NCI-H1105 treated with DMSO at 0.1 percent for 48 hours (cell line): ENCODE measurements at regions not wholly inside any gene's neighbourhood (a gene's known extent, or its start where the extent isn't known, plus 50 kb on each side); places are given as distances from the start of the nearest gene placed in this dataset.
A peak's percentile ranks its signal among the peaks of the same experiment; 100 is the strongest.

Source experiments
- DNase-seq: peaks from one replicate; lab custom pipeline; 2025; lab: John Stamatoyannopoulos, UW

DNA sequence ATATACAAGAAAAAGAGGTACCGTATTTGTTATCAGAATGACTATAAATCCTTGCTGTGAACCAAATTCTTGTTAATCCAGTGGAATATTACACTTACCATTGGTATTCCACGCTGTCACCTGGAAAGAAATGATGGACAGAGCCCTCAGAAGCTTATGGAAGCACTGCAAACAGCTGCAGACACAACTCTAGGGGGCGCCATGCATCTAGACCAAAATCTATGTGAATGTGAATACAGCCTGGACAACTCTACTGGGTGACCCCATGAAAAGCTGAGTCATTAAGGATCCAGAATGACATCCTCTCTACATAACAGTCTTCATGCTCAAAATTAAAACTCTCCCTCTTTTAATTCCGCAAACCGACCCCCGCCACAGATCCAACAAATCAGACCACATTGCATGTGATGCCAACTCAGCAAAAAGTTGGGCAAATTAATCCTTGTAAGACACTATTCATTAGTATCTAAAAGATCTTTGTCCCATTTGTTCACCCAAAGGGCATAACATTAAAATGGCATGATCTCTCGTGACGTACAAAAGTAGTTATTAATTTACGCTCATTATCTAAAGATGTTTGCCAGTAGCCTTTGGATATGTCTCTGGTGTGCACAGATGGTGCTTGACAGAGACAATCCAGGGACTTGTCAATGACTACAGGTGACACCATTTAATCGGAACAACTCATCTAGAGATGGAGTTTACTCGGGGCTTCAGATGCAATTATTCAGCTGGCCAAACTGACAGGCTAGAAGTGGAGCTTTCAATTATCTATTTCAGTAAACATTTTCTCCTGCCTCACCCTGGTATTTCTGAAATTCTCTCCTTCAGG is 552.7 kb upstream of the PSMD7 start:
- no peak for DNase-seq

DNA sequence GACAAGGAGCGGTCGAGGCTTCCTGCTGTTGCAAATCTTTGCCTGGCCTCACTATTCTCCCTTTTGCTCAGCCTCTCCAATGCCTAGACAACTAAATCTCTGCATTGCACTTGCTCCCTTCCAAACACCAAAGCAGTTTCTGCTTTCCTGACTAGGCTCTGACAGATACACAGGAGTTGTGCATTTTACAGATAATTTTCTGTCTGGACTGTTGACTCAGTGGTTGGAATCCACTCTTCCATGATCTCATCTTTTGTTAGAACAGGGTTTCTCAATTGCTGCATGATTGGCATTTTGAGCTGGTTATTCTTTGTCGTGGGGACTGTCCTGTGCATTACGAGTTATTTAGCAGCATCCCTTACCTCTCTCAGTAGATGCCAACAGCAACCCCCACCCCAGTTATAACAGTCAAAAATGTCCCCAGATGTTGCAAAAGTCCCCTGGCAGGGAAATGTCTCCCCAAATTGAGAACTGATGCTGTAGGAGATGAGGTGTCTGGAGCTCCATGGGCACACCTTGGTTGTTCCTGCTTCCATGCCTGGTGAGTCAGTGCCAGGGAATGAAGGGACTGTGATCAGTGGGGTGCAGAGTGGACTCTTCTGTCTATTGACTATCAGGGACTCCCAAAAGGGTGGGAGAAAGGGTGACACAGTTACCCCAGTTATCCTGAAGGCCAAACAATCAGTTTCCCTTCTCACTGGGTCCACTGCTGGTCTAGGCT is 557.4 kb upstream of the PSMD7 start:
- DNase-seq = no peak

DNA sequence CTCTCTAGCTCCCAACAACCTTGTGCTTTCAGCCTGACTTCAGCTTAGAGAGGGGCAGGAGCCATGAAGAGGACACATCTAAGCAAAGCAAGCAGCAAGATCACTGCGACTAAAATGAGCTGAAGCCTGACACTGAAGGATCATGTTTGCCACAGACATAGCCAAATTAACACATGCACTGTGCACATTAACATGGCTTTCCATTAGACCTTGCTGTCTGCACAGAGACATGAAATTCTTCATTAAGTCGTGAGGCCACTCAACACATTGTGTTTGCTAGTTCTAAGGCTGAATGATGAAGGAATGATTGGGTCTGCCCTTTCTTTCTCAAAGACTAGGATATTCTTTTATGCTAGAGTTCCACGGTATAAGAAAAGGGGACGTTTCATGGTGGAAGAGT is 558.3 kb upstream of the PSMD7 start:
- DNase-seq = no peak

DNA sequence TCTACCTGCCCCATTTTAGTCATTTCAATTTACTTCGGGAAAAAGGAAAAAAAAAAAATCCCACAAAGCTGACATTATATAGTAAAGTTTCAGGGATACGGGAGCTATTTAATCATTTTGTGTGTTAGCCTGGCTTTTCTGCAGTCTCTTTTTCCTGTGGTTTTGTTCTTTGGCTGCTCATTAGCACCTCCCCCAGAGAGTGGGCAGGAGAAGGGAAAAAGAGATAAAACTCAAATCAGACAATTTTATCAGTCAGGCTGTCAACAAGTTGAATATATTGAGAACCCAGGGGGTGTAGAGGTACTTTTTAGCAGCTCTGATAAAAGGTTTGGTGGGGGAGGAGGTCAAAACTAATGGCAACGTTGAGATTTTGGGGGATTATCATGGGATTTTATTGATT is 559.0 kb upstream of the PSMD7 start:
- DNase-seq = no peak

DNA sequence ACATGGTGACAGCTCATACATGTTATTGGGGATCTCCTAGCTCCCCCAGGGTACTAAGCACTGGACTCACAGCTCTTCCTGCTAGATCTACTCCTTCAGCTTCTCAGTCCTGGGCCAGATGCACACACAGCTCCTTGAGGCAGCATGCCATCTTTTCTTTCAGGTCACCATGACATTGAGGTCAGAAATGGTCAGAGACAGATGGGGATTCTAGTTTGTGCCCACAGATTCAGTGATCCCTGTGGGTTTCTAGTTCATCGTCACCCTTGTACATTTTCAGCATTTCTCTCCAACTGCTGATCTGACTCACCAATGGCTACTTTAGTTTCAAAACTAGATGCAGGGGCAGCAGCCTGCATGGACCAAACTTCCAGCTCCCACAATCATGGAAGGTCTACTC is 560.7 kb upstream of the PSMD7 start:
- DNase-seq = no peak

DNA sequence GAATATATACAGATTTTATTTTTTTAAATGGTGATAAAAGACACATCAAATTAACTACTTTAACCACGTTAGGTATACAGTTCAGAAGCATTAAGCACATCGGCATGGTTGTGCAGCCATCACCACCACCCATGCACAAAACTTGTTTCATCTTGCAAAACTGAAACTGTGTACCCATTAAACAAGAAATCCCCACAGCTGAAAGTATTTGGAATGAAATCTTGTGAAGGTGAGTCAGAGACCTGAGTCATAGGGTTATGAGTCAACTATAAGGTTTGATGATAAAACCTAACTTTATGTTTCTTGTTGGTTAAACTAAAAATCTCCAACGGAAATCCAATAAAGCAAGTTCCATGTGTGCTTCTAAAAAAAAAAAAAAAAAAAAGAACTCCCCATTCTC is 561.6 kb upstream of the PSMD7 start:
- no peak for DNase-seq

DNA sequence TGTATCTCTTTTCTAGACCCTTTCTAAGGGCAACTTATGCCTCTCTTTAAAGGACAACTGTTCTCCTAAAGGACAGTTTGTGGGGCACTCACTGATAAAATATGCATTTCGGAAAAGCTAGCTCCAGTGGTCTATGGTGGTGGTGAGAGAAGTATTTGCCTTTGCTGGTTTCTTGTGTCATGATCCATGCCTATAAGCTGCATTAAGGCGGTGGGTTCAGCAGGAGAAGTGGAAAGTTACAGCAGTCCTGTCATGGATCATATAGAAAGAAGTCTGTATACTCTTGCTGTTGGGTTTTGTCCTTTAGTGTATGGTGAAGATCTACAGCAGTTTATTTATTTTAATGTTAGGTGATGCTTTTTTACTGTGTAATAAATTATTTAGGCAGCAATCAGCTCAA is 563.9 kb upstream of the PSMD7 start:
- no peak for DNase-seq

DNA sequence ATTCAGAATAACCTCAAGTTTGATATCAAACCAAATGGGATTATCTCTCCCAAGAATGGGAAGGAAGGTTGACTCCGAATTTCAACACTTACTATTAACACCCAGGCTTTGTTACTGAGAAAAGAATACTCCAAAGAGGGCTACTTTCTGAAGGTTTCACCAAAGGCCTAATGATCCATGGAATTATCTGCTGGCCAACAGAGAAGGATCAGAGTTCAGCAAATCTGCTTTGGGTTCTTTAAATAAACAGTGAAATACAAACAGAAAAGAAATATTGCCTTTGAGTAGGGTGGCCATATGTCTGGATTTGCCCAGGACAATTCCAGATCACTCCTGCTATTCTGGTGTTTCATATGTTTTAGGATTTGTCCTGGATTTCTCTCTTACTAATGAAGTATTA is 564.5 kb upstream of the PSMD7 start:
- DNase-seq = no peak

DNA sequence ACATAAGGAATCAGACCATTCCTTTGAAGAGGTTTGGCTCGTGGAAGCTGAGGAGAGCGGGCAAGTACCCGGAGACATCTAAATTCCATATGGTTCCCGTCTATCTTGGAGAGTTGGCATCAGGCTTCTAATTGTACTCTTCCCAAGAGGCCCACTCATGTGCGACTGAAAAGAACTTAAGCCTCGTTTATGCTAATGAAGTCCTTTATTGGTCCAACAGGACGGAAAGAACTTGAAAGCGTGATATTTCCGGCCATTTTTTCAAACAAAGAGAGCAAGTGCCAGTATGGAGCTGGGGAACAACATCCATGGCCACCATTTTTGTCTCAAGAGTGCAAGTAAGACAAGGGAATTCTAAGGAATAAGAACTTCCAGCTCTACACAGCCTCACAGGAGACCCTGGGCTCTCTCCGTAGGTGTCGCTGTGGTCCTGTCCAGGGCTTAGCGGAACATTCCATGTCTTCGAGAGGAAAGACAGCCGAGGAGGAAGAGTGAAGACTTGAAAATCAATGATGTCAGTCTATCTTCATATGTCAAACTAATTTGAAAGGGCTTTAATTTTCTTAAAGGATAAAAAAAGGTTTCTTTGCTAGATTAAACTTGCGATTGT is 566.0 kb upstream of the PSMD7 start:
- DNase-seq = no peak

DNA sequence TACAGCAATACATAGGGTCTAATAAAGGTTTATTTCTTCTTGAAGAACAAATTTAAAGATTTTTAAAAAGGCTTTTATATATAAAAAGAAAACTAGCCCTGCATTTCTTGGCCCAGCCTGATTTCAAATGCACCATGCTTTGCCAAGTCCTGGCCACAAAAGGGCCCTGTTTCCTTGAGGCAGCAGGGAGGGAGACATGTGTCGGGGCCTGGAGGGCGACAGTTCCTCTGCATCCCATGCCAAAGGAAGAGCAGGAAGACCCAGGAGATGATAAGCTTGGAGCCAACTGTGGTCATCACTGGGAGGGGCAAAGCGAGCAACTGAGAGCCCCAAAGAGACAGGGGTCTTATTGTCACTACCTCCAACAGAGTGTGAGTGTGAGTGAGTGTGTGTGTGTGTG is 571.5 kb upstream of the PSMD7 start:
- DNase-seq = no peak

DNA sequence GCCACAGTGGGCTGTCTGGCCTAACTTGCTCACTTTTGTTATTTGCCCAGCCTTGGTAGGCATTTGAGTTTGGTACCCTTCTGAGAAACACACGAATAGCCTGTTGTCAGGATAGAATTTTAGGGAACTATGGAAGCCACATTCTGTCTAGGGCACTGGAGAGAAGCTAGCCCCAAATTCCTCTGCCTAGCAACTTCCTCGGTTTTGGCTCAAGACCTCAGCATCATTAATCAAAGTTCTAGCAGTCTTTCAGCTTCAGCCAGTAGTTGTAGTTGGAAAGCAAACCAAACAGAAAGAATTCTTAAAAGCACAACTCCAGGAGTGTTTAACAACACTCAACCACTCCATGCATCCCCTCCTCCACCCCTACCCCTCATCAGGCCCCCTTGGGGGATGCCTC is 572.1 kb upstream of the PSMD7 start:
- no peak for DNase-seq

DNA sequence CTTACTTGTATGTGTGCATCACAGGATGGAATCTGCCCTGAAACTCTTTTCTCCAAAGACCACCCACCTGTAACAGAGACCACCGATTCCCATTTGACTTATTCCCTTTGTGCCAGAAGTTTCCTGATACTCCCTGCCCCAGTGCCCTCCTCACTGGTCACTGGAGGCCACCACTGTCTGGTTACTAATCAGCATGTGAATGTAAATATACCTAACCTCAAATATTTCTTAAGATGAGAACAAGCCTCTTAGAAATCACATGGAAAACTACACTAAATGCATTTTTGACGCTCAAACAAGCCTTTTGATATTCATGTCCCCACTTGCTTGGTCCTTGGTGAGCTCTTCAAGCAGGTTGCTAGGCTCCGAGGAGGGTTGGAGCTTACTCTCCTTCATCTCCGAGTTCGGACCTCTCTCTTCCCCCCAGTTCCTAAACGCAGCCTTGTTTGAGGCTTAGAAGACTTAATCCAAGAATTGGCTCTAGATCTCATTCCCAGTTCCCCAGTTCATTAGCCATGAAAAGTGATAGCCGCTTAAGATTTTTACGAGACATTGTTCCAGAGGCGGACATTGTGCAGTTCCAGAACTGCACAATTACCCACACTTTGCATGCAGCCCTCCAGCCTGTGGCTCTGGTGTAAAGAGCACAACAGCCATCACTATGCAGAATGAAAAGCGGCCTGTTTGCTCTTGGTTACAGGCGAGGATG is 579.2 kb upstream of the PSMD7 start:
- DNase-seq = no peak

DNA sequence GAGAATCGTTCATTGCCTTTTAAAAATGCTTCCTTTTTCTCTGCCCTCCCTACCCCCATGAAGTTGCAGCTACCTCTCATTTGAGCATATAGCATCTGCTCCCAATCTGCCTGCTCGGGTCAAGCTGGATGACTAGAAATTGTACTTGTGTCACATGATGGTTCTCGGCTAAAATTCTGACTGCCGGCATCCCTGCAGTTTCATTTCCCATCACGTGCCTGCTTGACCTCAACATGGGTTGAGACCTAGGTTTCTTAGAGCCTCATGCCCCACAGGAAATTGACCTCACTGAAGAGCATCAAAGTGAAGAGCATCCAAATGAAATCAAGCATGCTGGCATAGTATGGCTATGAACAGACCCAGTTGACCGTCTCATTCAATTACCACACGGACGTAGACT is 581.6 kb upstream of the PSMD7 start:
- no peak for DNase-seq

DNA sequence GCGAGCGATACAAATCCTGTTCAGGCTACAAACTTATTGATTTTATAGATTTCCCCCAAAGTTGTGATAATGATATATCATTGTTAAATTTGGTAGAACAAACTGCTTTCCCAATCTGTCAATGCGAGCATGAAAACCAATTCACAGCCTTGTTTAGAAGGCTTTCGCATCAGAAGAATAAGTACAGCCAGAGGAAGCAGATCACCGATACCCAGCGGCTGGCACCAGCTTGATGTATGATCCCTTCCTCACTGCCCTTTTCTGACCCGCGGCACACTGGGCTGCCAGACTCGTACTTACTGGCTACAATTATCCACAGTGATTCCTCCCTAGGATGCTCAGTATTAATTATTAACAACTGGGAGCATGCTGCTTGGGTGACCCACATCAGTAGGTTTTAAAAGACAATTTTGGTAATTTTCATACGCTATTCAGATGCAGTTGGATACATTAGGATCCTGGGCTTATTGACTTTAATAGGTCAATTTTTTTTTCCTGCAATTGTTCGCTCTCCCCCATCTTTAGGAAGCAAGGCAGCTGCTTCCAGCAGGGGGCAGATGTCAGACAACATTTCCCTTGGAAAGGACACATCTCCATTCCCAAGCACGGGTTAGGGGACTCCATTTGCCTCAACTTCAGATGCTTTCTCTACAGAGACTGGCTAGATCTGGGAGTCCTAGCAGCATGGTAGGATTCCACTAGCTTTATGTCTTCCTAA is 582.7 kb upstream of the PSMD7 start:
- peak; percentile 1 for DNase-seq

DNA sequence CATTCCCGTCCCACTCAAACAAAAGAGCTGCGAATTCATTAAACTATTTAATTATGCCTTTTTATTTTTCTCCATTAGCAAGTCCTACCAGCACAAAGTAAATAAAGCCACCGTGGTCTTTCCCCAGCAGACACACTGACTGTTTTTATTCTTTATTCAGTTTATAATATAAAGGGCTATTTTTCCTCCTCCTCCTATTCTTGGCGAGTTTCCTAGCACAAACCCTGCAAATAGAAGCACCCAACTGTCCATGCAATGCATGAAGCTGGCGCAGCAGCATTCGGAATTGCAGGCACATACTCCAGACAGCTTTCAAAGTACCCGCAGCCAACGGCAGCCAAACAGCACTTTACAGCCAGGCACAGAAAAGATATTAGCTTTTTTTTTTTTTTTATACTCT is 583.4 kb upstream of the PSMD7 start:
- peak; percentile 32 for DNase-seq

DNA sequence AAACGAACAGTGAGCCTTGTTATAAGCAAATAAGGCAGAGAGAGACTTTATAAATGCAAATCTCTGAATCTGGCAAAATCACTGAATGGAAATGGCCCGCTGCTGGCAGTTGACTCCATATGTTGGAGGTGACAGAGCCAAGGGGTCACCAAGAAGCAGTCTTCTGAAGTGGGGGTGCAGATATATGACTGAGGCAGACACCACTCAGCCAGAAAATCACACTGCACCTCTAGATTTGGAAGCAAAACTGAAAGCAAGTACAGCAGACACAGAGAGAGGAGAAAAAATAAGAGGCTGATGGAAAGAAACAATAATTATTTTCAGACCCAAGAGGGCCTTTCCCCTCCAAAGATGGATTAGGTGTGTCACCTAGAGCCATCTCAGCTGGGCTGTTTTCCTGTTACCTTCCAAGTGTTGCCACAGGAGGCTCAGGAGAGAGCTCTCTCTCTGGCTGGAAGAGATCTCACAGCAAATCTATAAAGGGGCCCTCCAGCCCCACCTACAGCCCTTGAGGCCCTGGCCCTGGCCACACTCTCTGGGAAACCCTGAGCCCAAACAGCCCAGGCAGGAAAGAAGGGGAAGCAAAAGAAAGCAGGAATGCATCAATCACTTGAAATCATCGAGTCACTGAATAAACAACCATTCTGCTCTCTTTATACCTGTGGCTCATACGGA is 585.1 kb upstream of the PSMD7 start:
- DNase-seq = no peak

DNA sequence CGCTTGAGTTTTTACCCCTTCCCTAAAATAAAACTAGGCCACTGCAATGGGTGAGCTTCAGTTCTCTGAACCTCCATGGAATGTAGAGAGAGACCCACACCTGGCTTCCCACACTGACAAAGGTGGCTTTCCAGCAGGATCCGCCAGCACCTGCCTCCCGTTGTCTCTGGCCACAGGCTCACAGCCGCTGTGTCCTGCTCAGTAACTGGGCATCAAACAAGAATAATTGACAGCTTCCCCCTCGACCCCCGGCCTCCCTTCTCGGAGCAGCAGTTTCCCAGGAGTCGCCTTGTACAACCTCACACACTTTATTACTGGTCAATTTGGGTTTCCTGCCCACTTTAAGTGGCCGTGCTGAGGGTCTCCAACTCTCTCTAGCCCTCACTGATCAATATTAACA is 586.1 kb upstream of the PSMD7 start:
- no peak for DNase-seq

DNA sequence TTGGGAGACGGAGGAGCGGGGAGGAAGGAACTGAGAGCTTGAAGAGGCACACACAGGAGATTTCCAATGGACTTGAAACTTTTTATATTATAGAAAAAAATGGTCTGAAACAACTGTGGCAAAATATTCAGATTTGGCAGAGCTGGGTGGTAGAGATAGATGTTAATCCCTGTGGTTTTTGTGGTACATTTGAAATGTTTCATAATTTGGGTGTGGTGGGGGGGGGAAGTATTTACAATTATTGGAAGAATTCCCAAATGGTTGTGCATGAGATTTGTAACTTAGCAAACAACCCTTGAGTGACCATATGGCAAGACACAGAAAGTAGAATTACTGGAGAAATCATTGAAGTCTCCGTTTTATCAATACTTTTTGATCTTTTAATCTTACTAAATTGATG is 588.8 kb upstream of the PSMD7 start:
- no peak for DNase-seq

DNA sequence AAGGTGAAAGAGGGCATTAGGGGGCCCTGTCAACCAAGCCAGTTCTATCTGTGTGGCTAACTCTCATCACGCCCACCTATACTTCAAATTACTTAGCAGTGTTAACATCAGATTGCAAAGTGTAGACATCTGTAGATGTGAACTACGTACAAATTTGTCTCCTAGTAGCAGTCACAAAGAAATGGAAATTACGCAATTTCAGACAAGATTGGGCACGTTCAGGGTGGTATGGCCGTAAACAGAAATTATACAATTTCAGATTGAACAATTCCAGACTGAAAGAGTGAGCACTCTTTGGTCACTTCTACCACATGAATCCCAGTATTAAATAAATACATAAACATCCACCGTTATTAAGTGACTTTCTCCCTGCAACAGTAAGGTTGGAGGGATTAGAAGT is 592.7 kb upstream of the PSMD7 start:
- DNase-seq = no peak

DNA sequence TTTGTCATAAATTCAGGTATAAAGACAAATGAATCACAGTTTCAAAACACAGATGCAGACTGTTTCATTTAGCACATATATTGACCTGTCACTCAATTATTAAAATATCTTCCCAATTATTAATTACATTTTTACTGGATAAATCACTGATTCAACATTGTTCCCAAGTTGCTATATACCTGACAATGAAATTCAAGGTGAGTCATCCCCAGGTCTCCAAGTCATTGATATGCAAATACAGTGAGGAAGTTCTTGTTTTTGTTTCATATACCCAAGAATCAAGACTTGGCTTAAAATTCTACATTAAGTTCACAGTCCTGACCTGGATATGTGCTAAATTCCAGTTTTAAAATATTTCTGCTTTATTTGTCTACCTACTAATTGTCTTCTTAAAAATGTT is 599.3 kb upstream of the PSMD7 start:
- DNase-seq = no peak

DNA sequence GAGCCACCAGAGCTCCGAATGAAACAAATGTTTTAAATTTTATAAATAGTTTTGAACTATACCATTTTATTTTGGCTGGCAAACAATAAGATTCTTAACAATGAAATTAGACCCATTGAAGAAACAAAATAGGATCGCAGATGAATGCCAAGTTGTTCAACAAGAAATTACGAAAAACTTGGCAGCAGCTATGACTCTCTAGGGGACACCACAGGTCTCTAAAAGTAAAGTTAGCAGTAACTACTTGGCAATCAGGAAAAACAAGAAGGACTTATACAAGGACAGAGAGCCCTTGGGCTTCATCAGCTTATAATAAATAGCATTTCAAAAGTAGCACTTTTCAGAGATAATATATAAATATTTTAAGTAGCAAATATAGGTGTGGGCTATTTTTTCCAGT is 603.8 kb upstream of the PSMD7 start:
- DNase-seq = no peak
